ENCODE measurements at regions not wholly inside any gene's neighbourhood (a gene's known extent, or its start where the extent isn't known, plus 50 kb on each side); places are given as distances from the start of the nearest gene placed in this dataset.
A peak's percentile ranks its signal among the peaks of the same experiment; 100 is the strongest.

GRCh38 chr9:706073-706472 is 135.4 kb upstream of the DMRT1 start:
- Histone ChIP-seq H3K56ac (replicated peaks; ENCODE audit: insufficient read length, low read depth, low read length) (no peak overlapping the region), H4K8ac (ENCODE audit: extremely low read depth, insufficient read depth, low read length) (no peak overlapping the region), H3K9me3 (ENCODE audit: insufficient read depth in 2 of 2, low read depth in 1 of 2, low read length in 1 of 2) (no peaks in the 10 kb centered on the region), H3K18ac (ENCODE audit: extremely low read depth, low read length) (no peak overlapping the region), H2BK5ac (ENCODE audit: low read depth, low read length) (no peak overlapping the region), H3K27me3 (replicated peaks in 1 of 4; ENCODE audit: control insufficient read depth in 3 of 4, extremely low read depth in 1 of 4, insufficient read depth in 3 of 4, low read length in 3 of 4) (no peaks in the 10 kb centered on the region), H2BK120ac (replicated peaks; ENCODE audit: low read depth, low read length) (no peak overlapping the region), H3K27ac (ENCODE audit: low read depth, low read length) (no peak overlapping the region), H4K5ac (ENCODE audit: insufficient read length, low read depth, low read length) (no peak overlapping the region), H3K9ac (replicated peaks in 1 of 4; ENCODE audit: extremely low read depth in 1 of 4, low read depth in 3 of 4, low read length in 3 of 4) (no peak overlapping the region), H3K79me2 (ENCODE audit: control insufficient read depth in 1 of 2, insufficient read depth in 2 of 2, low read length in 2 of 2) (no peaks in the 10 kb centered on the region), H3K23me2 (ENCODE audit: low read depth, low read length) (peaks cover 2% of the 10 kb centered on the region; the same call in 1 of the 2 replicates), H3K36me3 (ENCODE audit: control insufficient read depth in 2 of 4, insufficient read depth in 4 of 4, low read length in 3 of 4) (peaks cover 0 to 4% (median 2%) of the 10 kb centered on the region in 4 experiments; a peak in 4 of 8 replicates), H3K4me2 (ENCODE audit: insufficient read depth in 1 of 2, low read depth in 2 of 2, low read length in 2 of 2) (peak overlapping the region in 1 of 2 experiments; percentile 81; a peak in 1 of 4 replicates), H3K4me1 (replicated peaks in 1 of 4; ENCODE audit: control insufficient read depth in 3 of 4, insufficient read depth in 4 of 4, low read length in 3 of 4) (peaks cover 0 to 9% (median 4%) of the 10 kb centered on the region in 4 experiments), H3K4ac (replicated peaks; ENCODE audit: insufficient read length, low read depth, low read length) (no peak overlapping the region), H3K4me3 (ENCODE audit: extremely low read depth in 1 of 4, insufficient read depth in 2 of 4, low read depth in 3 of 4, low read length in 4 of 4) (no peak overlapping the region; a peak in 1 of 8 replicates), H3K79me1 (ENCODE audit: low read depth, low read length) (no peaks in the 10 kb centered on the region), H3K23ac (ENCODE audit: insufficient read length) (no peak overlapping the region), H2BK20ac (ENCODE audit: low read length) (no peak overlapping the region), H4K20me1 (replicated peaks in 1 of 2; ENCODE audit: control insufficient read depth in 1 of 2, insufficient read depth in 2 of 2, low read length in 2 of 2) (no peaks in the 10 kb centered on the region), H3K14ac (ENCODE audit: insufficient read length) (no peak overlapping the region), H2BK12ac (ENCODE audit: low read depth, low read length) (no peak overlapping the region), H2AFZ (ENCODE audit: low read length) (no peak overlapping the region), H2AK5ac (ENCODE audit: low read depth, low read length) (no peak overlapping the region), H2BK15ac (ENCODE audit: low read length) (no peak overlapping the region), H4K91ac (replicated peaks; ENCODE audit: insufficient read length, low read length) (no peak overlapping the region)
- WGBS, 2 experiments (ENCODE audit: extremely low coverage in 1 of 2, insufficient coverage in 1 of 2, insufficient read length in 1 of 2, insufficient replicate concordance in 2 of 2, low coverage in 1 of 2, low lambda C conversion rate in 2 of 2, missing lambda C conversion rate in 1 of 2), result 95% methylated on average over 2 of the region's 2 CpGs; no CpG with 5 or more reads in 1 of the 2 experiments
- ChIA-PET POLR2A (ENCODE audit: partially characterized antibody) (no interaction called here), CTCF (ENCODE audit: partially characterized antibody) (interaction anchor here (2.0 kb wide), 1 partner anchor 15 kb away, joined by 5 read pairs; no protein-coding TSS in a partner anchor)
- TF ChIP-seq SP4 (IDR thresholded peaks at IDR 0.05; ENCODE audit: low read length) (no peak), CTBP2 (IDR thresholded peaks at IDR 0.05; ENCODE audit: borderline replicate concordance, insufficient read depth, insufficient read length, low read length) (no peak), SRF (IDR thresholded peaks at IDR 0.05; ENCODE audit: low read depth, low read length) (no peak), CEBPB (IDR thresholded peaks at IDR 0.05; ENCODE audit: low read depth, low read length) (no peak), JUN (IDR thresholded peaks at IDR 0.05; ENCODE audit: low read depth, low read length) (no peak), SAP30 (IDR thresholded peaks at IDR 0.05; ENCODE audit: insufficient read depth, insufficient replicate concordance, low read length) (no peak), EZH2 (IDR thresholded peaks at IDR 0.05; ENCODE audit: low read depth, low read length, severe bottlenecking) (no peak), KDM5A (IDR thresholded peaks at IDR 0.05; ENCODE audit: low read length) (no peak)
- FAIRE-seq (no peak), DNase-seq (ENCODE audit: low read depth in 1 of 2, low spot score in 2 of 2) (no peak)

Data from H1 (cell line).